GM23248 (cell line): ENCODE measurements at regions not wholly inside any gene's neighbourhood (a gene's known extent, or its start where the extent isn't known, plus 50 kb on each side); places are given as distances from the start of the nearest gene placed in this dataset.

Source experiments
- EZH2 ChIP-seq: fragments of 200-600 bp; sonication (generic); IDR thresholded peaks from 2 replicates; pipeline ENCODE4 v1.6.1; 2018; ENCODE audit warnings: antibody characterized with exemption, mild to moderate bottlenecking; ENCODE audit not compliant: insufficient read depth, poor library complexity, severe bottlenecking
- EZH2phosphoT487 ChIP-seq: fragments of 200-600 bp; sonication (generic); IDR thresholded peaks from 2 replicates; pipeline ENCODE4 v1.6.1; 2018; ENCODE audit warnings: antibody characterized with exemption, moderate library complexity, mild to moderate bottlenecking, low read depth; ENCODE audit not compliant: insufficient read depth

GRCh38 chr17:21774263-21774662 lies 81.9 kb downstream of the KCNJ18 start:
- no peak for TF ChIP-seq EZH2phosphoT487
- no peak for TF ChIP-seq EZH2
